Stimulated activated CD4-positive, alpha-beta T cell treated with anti-CD3 and anti-CD28 coated beads, Interleukin-12 subunit alpha, Interleukin-12 subunit beta, amount 100 ng/mL, for 4 hours (primary cell): ENCODE measurements at regions not wholly inside any gene's neighbourhood (a gene's known extent, or its start where the extent isn't known, plus 50 kb on each side); places are given as distances from the start of the nearest gene placed in this dataset.

Source experiments
- DNase-seq: peaks from one replicate; pipeline ENCODE4 v3.0.0-alpha.2; 2020

DNA sequence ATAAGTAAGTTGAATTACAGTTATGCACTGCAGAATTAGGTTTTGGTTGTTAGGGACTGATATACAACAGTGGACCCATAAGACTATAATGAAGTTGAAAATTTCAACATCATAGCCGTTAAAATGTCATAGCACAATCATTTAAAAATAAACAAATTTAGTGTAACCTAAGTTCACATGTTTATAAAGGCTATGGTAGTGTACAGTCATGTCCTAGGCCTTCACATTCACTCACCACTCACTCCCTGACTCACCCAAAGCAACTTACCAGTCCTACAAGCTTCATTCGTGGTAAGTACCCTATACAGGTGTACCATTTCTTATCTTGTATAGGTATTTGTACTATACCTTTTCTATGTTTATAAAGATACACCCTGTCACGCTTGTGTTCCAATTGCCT lies 113.7 kb downstream of the RAB11FIP2 start:
- DNase-seq, result no peak

- DNase-seq, result no peak
Observed at GRCh38 chr10:117934477-117934876, 112.3 kb downstream of the RAB11FIP2 start.

GRCh38 chr10:117936141-117936540 lies 110.6 kb downstream of the RAB11FIP2 start:
- DNase-seq, result no peak

- DNase-seq, result no peak
Observed at GRCh38 chr10:117936566-117936965, 110.2 kb downstream of the RAB11FIP2 start.

DNA sequence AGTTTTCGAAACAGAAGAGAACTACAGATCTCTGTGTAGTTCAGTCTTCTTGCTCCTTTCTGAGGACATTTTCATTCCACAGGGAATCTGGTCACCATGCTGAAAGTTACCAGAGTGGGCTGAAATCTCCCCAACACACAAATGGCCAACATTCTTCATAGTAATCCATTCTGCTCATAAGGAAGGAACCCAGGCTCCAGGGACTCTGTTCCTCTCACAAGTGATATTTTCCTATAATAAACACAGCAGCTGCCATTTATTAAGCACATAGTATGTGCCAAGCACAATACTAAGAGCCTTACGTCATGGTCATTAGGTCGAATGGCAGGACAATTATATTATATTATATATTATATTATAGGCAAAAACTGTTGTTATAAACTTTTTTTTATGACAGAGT lies 109.8 kb downstream of the RAB11FIP2 start:
- no peak for DNase-seq

GRCh38 chr10:117938104-117938503 lies 108.6 kb downstream of the RAB11FIP2 start:
- DNase-seq, result no peak

GRCh38 chr10:117942226-117942625 lies 104.5 kb downstream of the RAB11FIP2 start:
- DNase-seq, result no peak

GRCh38 chr10:117944676-117945447 lies 101.9 kb downstream of the RAB11FIP2 start:
- DNase-seq, result no peak

- DNase-seq, result no peak
Observed at GRCh38 chr10:117945651-117946050, 101.1 kb downstream of the RAB11FIP2 start.

DNA sequence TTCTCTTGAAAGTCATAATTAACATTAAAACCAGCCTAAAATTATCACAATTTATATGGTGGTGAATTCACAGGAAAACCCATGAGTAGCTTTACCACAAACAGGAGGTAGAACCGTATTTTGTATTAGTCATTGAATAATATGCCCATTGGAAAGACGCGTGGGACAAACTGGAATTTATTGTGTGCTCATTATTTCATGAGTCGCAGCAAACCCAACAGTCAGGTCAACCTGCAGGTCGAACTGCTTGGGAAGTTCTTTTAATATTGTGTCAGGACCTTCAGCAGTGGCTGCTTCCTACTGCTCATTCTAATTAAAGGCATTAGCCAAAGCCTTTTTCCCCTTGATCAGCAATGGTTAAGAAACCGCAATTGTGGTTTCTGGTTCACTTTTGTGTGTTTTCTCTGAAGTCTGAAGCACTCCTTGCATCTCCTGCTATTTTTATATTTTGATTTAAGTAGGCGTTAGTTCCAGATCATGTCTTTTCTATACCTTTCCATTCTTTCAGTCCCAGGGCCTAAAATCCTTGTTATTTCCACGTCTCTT lies 100.1 kb downstream of the RAB11FIP2 start:
- no peak for DNase-seq

GRCh38 chr10:117948493-117948892 lies 98.2 kb downstream of the RAB11FIP2 start:
- no peak for DNase-seq

- DNase-seq, result no peak
Observed at GRCh38 chr10:117950408-117950807, 96.3 kb downstream of the RAB11FIP2 start.
